Hepatocyte (in vitro differentiated cells): ENCODE measurements at regions not wholly inside any gene's neighbourhood (a gene's known extent, or its start where the extent isn't known, plus 50 kb on each side); places are given as distances from the start of the nearest gene placed in this dataset.

Experiments used
- EZH2 ChIP-seq: fragments of 200-600 bp; sonication (generic); IDR thresholded peaks from 2 replicates; pipeline ENCODE4 v1.6.1; 2016; ENCODE audit warnings: antibody characterized with exemption, mild to moderate bottlenecking, borderline replicate concordance
- TF ChIP-seq, protein P1 (sequence below): fragments of 200-600 bp; sonication (generic); IDR thresholded peaks from 2 replicates; pipeline ENCODE4 v1.5.1; 2016; ENCODE audit warnings: antibody characterized with exemption, mild to moderate bottlenecking; ENCODE audit not compliant: poor library complexity

DNA sequence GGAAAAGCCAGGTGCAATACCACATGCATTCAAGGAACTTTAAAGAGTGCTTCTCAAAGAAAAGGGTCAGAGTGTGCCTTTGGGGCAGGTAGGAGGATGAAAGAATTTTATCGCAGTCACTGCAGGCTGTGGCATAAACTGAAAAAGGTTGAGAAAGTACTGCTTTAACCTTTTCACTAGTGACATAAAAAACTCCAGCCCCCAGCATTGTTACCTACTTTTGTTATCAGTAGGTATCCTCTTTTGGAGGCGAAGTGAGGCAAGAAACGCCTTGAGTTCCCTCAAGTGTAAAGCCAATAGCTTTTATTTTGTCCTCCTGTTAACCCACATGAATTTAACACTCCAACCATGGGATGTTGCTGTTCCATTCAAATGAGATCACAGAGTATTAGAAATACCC is 64.7 kb upstream of the CHD1 start:
- TF ChIP-seq, protein P1, sequence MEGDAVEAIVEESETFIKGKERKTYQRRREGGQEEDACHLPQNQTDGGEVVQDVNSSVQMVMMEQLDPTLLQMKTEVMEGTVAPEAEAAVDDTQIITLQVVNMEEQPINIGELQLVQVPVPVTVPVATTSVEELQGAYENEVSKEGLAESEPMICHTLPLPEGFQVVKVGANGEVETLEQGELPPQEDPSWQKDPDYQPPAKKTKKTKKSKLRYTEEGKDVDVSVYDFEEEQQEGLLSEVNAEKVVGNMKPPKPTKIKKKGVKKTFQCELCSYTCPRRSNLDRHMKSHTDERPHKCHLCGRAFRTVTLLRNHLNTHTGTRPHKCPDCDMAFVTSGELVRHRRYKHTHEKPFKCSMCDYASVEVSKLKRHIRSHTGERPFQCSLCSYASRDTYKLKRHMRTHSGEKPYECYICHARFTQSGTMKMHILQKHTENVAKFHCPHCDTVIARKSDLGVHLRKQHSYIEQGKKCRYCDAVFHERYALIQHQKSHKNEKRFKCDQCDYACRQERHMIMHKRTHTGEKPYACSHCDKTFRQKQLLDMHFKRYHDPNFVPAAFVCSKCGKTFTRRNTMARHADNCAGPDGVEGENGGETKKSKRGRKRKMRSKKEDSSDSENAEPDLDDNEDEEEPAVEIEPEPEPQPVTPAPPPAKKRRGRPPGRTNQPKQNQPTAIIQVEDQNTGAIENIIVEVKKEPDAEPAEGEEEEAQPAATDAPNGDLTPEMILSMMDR: no peak
- no peak for TF ChIP-seq EZH2
